SU-DHL-6 (cell line): ENCODE measurements at regions not wholly inside any gene's neighbourhood (a gene's known extent, or its start where the extent isn't known, plus 50 kb on each side); places are given as distances from the start of the nearest gene placed in this dataset.

Experiments used
- EZH2phosphoT487 ChIP-seq: fragments of 200-600 bp; sonication (generic), shearing (Covaris generic); conservative IDR thresholded peaks from 2 replicates; pipeline ENCODE4 v1.6.1; 2018; ENCODE audit warnings: mild to moderate bottlenecking, antibody characterized with exemption, low read length, moderate library complexity, mixed read lengths
- TF ChIP-seq, protein P1 (sequence below): fragments of 200-600 bp; sonication (generic); IDR thresholded peaks from one replicate; pipeline ENCODE4 v1.5.1; 2017; ENCODE audit warnings: antibody characterized with exemption, mild to moderate bottlenecking, low read length, moderate library complexity; ENCODE audit not compliant: insufficient read depth, poor library complexity, severe bottlenecking

DNA sequence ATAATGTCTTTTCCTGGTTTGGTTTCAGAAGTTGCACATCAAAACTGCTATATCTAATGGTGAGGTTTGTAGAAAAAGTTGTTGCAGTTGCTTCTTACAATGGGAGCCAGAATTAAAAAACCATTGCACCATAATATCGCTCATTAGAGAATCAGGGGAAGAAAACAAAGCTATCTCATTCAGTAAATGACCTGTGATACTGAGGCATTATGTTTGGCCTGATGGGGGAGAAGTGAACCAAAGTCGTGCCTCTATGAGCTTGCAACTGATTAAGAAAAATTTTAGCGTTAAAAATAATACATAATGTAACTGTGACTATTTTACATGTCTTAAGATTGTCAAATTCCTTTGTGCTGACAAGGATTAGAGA is 60.2 kb upstream of the ARHGEF26 start:
- TF ChIP-seq, protein P1, sequence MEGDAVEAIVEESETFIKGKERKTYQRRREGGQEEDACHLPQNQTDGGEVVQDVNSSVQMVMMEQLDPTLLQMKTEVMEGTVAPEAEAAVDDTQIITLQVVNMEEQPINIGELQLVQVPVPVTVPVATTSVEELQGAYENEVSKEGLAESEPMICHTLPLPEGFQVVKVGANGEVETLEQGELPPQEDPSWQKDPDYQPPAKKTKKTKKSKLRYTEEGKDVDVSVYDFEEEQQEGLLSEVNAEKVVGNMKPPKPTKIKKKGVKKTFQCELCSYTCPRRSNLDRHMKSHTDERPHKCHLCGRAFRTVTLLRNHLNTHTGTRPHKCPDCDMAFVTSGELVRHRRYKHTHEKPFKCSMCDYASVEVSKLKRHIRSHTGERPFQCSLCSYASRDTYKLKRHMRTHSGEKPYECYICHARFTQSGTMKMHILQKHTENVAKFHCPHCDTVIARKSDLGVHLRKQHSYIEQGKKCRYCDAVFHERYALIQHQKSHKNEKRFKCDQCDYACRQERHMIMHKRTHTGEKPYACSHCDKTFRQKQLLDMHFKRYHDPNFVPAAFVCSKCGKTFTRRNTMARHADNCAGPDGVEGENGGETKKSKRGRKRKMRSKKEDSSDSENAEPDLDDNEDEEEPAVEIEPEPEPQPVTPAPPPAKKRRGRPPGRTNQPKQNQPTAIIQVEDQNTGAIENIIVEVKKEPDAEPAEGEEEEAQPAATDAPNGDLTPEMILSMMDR: no peak
- TF ChIP-seq EZH2phosphoT487: no peak
